Tibial nerve (tissue), 4 donors: ENCODE measurements at regions not wholly inside any gene's neighbourhood (a gene's known extent, or its start where the extent isn't known, plus 50 kb on each side); places are given as distances from the start of the nearest gene placed in this dataset.

Experiments used
- EP300 ChIP-seq, 2 donors: sonication (generic); formaldehyde crosslinking; IDR thresholded peaks; one replicate each; pipeline ENCODE4 v1.6.1; 2017; ENCODE audit warnings: antibody characterized with exemption in 2 of 2, mild to moderate bottlenecking in 1 of 2
- POLR2A ChIP-seq, 2 donors: fragments of 450-650 bp; IDR thresholded peaks; one replicate each; pipeline ENCODE4 v1.6.1; 2017; ENCODE audit warnings: antibody characterized with exemption in 2 of 2, mild to moderate bottlenecking in 2 of 2, moderate library complexity in 2 of 2
- TF ChIP-seq, protein P1 (sequence below), 5 experiments: fragments of 200-600 bp in 3 of 5; fragments of 450-650 bp in 2 of 5; sonication (generic) in 3 of 5; IDR thresholded peaks; one replicate each; pipeline ENCODE4 v1.5.1; 2016 to 2019; ENCODE audit warnings: antibody characterized with exemption in 5 of 5, mild to moderate bottlenecking in 3 of 5, moderate library complexity in 2 of 5

DNA sequence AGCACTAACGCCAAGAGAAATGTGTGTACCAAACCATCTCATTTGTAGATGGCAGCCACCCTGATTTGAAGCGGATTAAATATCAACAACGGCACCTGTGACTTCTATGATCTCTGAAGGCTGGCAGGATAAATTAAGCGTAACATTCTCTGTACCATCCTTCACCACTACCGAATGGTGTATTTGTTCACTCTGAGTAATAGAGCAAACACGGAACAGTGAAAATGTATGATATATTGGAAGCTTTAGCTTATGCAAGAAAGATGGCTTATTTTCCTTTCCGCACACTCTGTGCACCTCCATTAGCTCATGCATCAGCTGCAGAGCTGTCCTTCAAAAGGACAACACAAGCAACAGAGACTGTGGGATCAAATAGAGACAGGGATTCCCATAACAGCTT is 431.1 kb downstream of the PRELID2 start:
- TF ChIP-seq, protein P1, sequence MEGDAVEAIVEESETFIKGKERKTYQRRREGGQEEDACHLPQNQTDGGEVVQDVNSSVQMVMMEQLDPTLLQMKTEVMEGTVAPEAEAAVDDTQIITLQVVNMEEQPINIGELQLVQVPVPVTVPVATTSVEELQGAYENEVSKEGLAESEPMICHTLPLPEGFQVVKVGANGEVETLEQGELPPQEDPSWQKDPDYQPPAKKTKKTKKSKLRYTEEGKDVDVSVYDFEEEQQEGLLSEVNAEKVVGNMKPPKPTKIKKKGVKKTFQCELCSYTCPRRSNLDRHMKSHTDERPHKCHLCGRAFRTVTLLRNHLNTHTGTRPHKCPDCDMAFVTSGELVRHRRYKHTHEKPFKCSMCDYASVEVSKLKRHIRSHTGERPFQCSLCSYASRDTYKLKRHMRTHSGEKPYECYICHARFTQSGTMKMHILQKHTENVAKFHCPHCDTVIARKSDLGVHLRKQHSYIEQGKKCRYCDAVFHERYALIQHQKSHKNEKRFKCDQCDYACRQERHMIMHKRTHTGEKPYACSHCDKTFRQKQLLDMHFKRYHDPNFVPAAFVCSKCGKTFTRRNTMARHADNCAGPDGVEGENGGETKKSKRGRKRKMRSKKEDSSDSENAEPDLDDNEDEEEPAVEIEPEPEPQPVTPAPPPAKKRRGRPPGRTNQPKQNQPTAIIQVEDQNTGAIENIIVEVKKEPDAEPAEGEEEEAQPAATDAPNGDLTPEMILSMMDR (IDR thresholded peaks at IDR 0.05) = no peak
- TF ChIP-seq POLR2A (IDR thresholded peaks at IDR 0.05) (no peak), EP300 (IDR thresholded peaks at IDR 0.05) (no peak)
